ENCODE measurements at regions not wholly inside any gene's neighbourhood (a gene's known extent, or its start where the extent isn't known, plus 50 kb on each side); places are given as distances from the start of the nearest gene placed in this dataset.

- DNase-seq (no peak), ATAC-seq (ENCODE audit: poor library complexity) (no peak)
- intact Hi-C loops (cut with DNase I) = no loop called here
These were observed 1054.9 kb downstream of the NLGN4Y start for GRCh38 chrY:15579245-15579644.

- no peak for DNase-seq
- ATAC-seq (ENCODE audit: poor library complexity) = no peak
- intact Hi-C loops (cut with DNase I) = no loop called here
These were observed 1058.8 kb downstream of the NLGN4Y start for GRCh38 chrY:15583111-15583510.

- no peak for DNase-seq
- ATAC-seq (ENCODE audit: poor library complexity) = no peak
- intact Hi-C loops (cut with DNase I) = no loop called here
These were observed 1068.6 kb downstream of the NLGN4Y start for GRCh38 chrY:15592957-15593356.

GRCh38 chrY:15593476-15594160 lies 1069.3 kb downstream of the NLGN4Y start:
- intact Hi-C loops (cut with DNase I) = no loop called here
- ATAC-seq (ENCODE audit: poor library complexity) (no peak), DNase-seq (no peak)

GRCh38 chrY:15594179-15594578 lies 1069.8 kb downstream of the NLGN4Y start:
- no peak for DNase-seq
- no peak for ATAC-seq (ENCODE audit: poor library complexity)
- intact Hi-C loops (cut with DNase I) = no loop called here

- DNase-seq (no peak), ATAC-seq (ENCODE audit: poor library complexity) (no peak)
- intact Hi-C loops (cut with DNase I) = no loop called here
These were observed 1076.2 kb downstream of the NLGN4Y start for GRCh38 chrY:15600565-15600964.

- no peak for DNase-seq
- intact Hi-C loops (cut with DNase I) = no loop called here
- ATAC-seq (ENCODE audit: poor library complexity) = no peak
These were observed 1100.0 kb downstream of the NLGN4Y start for GRCh38 chrY:15624370-15624769.

GRCh38 chrY:15624928-15625327 lies 1100.6 kb downstream of the NLGN4Y start:
- intact Hi-C loops (cut with DNase I) = no loop called here
- DNase-seq (no peak), ATAC-seq (ENCODE audit: poor library complexity) (no peak)

GRCh38 chrY:15648198-15648597 lies 1123.9 kb downstream of the NLGN4Y start:
- ATAC-seq (ENCODE audit: poor library complexity) = no peak
- intact Hi-C loops (cut with DNase I) = no loop called here
- DNase-seq = no peak

GRCh38 chrY:15650056-15650455 lies 1125.7 kb downstream of the NLGN4Y start:
- intact Hi-C loops (cut with DNase I) = no loop called here
- ATAC-seq (ENCODE audit: poor library complexity) = no peak
- DNase-seq = no peak

- DNase-seq (no peak), ATAC-seq (ENCODE audit: poor library complexity) (no peak)
- intact Hi-C loops (cut with DNase I) = no loop called here
These were observed 1164.2 kb downstream of the NLGN4Y start for GRCh38 chrY:15688531-15688930.

GRCh38 chrY:15689994-15690393 lies 1165.7 kb downstream of the NLGN4Y start:
- intact Hi-C loops (cut with DNase I) = no loop called here
- ATAC-seq (ENCODE audit: poor library complexity) (no peak), DNase-seq (no peak)

- intact Hi-C loops (cut with DNase I) = no loop called here
- ATAC-seq (ENCODE audit: poor library complexity) (no peak), DNase-seq (no peak)
These were observed 1177.8 kb downstream of the NLGN4Y start for GRCh38 chrY:15702131-15702530.

- no peak for ATAC-seq (ENCODE audit: poor library complexity)
- intact Hi-C loops (cut with DNase I) = no loop called here
- DNase-seq = no peak
These were observed 1180.6 kb downstream of the NLGN4Y start for GRCh38 chrY:15704906-15705305.

GRCh38 chrY:15749533-15750433 lies 1225.5 kb downstream of the NLGN4Y start:
- DNase-seq = no peak
- intact Hi-C loops (cut with DNase I) = no loop called here
- ATAC-seq (ENCODE audit: poor library complexity) = no peak

GRCh38 chrY:15751001-15751400 lies 1226.7 kb downstream of the NLGN4Y start:
- DNase-seq (no peak), ATAC-seq (ENCODE audit: poor library complexity) (no peak)
- intact Hi-C loops (cut with DNase I) = no loop called here

- intact Hi-C loops (cut with DNase I) = no loop called here
- no peak for DNase-seq
These were observed 1231.9 kb downstream of the NLGN4Y start for GRCh38 chrY:15756266-15756665.

GRCh38 chrY:15773579-15773978 lies 1249.2 kb downstream of the NLGN4Y start:
- intact Hi-C loops (cut with DNase I) = no loop called here
- no peak for DNase-seq

More at GRCh38 chrY:15756266-15756665, 1231.9 kb downstream of the NLGN4Y start:
- ATAC-seq (ENCODE audit: poor library complexity) = no peak

GRCh38 chrY:15775880-15776279 lies 1251.6 kb downstream of the NLGN4Y start:
- DNase-seq (no peak), ATAC-seq (ENCODE audit: poor library complexity) (no peak)
- intact Hi-C loops (cut with DNase I) = no loop called here

More at GRCh38 chrY:15773579-15773978, 1249.2 kb downstream of the NLGN4Y start:
- no peak for ATAC-seq (ENCODE audit: poor library complexity)

- intact Hi-C loops (cut with DNase I) = no loop called here
- DNase-seq = no peak
- ATAC-seq (ENCODE audit: poor library complexity) = no peak
These were observed 1255.6 kb downstream of the NLGN4Y start for GRCh38 chrY:15779891-15780290.
